ENCODE measurements at regions not wholly inside any gene's neighbourhood (a gene's known extent, or its start where the extent isn't known, plus 50 kb on each side); places are given as distances from the start of the nearest gene placed in this dataset.

- no peak for TF ChIP-seq ATF1 (CRISPR knock-in tag; IDR thresholded peaks at IDR 0.05)
- no peak for TF ChIP-seq MLX (CRISPR knock-in tag; IDR thresholded peaks at IDR 0.05)
- TF ChIP-seq MAX (CRISPR knock-in tag; IDR thresholded peaks at IDR 0.05) = no peak
- TF ChIP-seq CTCF (IDR thresholded peaks at IDR 0.05) = no peak
- TF ChIP-seq ZBTB43 (CRISPR knock-in tag; IDR thresholded peaks at IDR 0.05) = no peak
- TF ChIP-seq CREM (CRISPR knock-in tag; IDR thresholded peaks at IDR 0.05) = no peak
- no peak for TF ChIP-seq ATF2 (CRISPR knock-in tag; IDR thresholded peaks at IDR 0.05; ENCODE audit: borderline replicate concordance, low read depth)
- TF ChIP-seq ZNF263 (CRISPR knock-in tag; IDR thresholded peaks at IDR 0.05; ENCODE audit: low read depth) = no peak
- TF ChIP-seq CREB1 (CRISPR knock-in tag; IDR thresholded peaks at IDR 0.05) = no peak
- no peak for TF ChIP-seq USF2 (CRISPR knock-in tag; IDR thresholded peaks at IDR 0.05)
- TF ChIP-seq NR3C1 (CRISPR knock-in tag; conservative IDR thresholded peaks at IDR 0.05; ENCODE audit: low read depth) = no peak
- TF ChIP-seq SP1 (CRISPR knock-in tag; conservative IDR thresholded peaks at IDR 0.05) = no peak
These were observed 249.6 kb upstream of the VWC2 start for GRCh38 chr7:49523870-49524269.
